Mucosa of descending colon (tissue), 3 donors: ENCODE measurements at regions not wholly inside any gene's neighbourhood (a gene's known extent, or its start where the extent isn't known, plus 50 kb on each side); places are given as distances from the start of the nearest gene placed in this dataset.

Experiments
- ATAC-seq: fragments of 200-7000 bp; cut with Tn5 transposase; one replicate; pipeline ENCODE4 v1.9.1; 2020; ENCODE audit warnings: mild to moderate bottlenecking, moderate library complexity
- DNase-seq, 3 donors: peaks; one replicate each; pipeline ENCODE4 v3.0.0-alpha.2; 2020
- H3K36me3 ChIP-seq: fragments of 200-600 bp; one replicate; pipeline ENCODE4 v1.8.0; 2021; ENCODE audit warnings: low read depth, mild to moderate bottlenecking
- H3K4me1 ChIP-seq: fragments of 200-600 bp; one replicate; pipeline ENCODE4 v1.8.0; 2021; ENCODE audit warnings: low read depth, mild to moderate bottlenecking
- H3K4me3 ChIP-seq: fragments of 200-600 bp; one replicate; pipeline ENCODE4 v1.8.0; 2021; ENCODE audit warnings: mild to moderate bottlenecking
- H3K9me3 ChIP-seq: fragments of 200-600 bp; one replicate; pipeline ENCODE4 v1.8.0; 2021; ENCODE audit warnings: mild to moderate bottlenecking
- intact Hi-C, 2 donors: fragments of 100-400 bp; cut with DNase I in 1 of 2; cut with micrococcal nuclease in 1 of 2; formaldehyde crosslinking; loops; one replicate each; pipeline versions ENCODE4 v1.11.0 to v1.11.1; 2022; cut with DNase I, micrococcal nuclease
- TF ChIP-seq, protein P1 (sequence below): fragments of 200-600 bp; IDR thresholded peaks from one replicate; pipeline ENCODE4 v1.8.0; 2022; ENCODE audit warnings: antibody characterized with exemption, mild to moderate bottlenecking
- donor health status: DM: no; HTN: no; CAD: no; lungs with moderate emphysema.
- donor health status: DM: no; HTN: no; CAD: no.
- donor health status: DM: no; HTN: yes; CAD: no.

DNA sequence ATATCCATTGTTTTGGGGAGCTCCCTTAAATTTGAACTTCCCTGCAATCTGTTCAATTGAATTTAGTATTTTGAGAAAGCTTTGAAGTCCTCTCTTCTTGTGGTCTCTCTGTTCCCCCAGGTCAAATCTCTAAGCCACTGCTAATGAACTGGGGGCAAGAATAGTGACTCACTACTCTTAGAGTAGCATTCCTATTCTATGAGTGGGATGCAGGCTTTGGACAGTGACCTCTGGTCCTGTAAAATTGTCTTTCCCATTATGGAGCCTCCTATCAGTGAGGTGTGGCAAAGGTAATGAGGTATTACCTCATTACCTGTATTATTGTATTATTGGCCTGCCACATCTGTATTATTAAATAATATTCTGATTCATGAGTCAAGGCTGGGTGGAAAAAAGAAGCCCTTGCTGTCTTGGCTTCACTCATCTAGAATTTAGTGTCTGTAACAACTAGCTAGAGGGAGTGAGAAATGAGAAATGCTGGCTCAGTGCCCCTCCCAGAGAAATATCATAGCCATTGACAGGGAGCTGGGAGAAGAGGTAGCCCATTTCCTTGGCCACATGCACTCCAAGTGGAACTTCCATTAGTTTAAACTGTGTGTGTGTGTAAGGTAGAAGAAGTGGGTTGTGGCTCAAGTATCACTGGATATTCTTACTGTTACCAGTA lies 393.9 kb upstream of the CTSO start:
- ATAC-seq: no peak
- no peak overlapping the region for H3K4me3 ChIP-seq
- H3K4me1 ChIP-seq: no peaks in the 10 kb centered on the region
- intact Hi-C loops: no loop called here
- TF ChIP-seq, protein P1, sequence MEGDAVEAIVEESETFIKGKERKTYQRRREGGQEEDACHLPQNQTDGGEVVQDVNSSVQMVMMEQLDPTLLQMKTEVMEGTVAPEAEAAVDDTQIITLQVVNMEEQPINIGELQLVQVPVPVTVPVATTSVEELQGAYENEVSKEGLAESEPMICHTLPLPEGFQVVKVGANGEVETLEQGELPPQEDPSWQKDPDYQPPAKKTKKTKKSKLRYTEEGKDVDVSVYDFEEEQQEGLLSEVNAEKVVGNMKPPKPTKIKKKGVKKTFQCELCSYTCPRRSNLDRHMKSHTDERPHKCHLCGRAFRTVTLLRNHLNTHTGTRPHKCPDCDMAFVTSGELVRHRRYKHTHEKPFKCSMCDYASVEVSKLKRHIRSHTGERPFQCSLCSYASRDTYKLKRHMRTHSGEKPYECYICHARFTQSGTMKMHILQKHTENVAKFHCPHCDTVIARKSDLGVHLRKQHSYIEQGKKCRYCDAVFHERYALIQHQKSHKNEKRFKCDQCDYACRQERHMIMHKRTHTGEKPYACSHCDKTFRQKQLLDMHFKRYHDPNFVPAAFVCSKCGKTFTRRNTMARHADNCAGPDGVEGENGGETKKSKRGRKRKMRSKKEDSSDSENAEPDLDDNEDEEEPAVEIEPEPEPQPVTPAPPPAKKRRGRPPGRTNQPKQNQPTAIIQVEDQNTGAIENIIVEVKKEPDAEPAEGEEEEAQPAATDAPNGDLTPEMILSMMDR: no peak
- no peaks in the 10 kb centered on the region for H3K36me3 ChIP-seq
- no peaks in the 10 kb centered on the region for H3K9me3 ChIP-seq
- DNase-seq: no peak

DNA sequence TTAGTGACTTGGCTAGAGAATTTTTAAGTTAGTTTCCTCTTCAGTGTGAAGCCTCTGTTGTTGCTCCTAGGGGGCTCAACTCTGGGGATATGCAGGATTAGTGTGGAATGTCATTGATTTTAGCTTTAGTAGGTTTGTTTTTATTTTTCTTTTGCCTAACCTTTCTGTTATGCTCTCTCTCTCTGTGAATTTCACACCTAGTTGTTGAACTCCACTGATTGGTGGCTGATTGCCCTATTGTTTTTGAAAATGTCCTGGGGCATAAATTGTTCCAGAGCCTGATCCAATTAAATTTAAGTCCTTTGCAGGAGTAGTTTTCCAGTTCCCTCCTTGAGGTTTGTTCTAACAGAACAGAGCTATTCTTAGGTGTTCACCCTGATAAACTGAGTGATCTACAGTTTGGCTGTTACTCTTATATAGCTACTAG lies 393.3 kb upstream of the CTSO start:
- no peak for DNase-seq
- no peaks in the 10 kb centered on the region for H3K4me1 ChIP-seq
- intact Hi-C loops: no loop called here
- H3K9me3 ChIP-seq: no peaks in the 10 kb centered on the region
- TF ChIP-seq, protein P1: no peak
- no peaks in the 10 kb centered on the region for H3K36me3 ChIP-seq
- no peak for ATAC-seq
- H3K4me3 ChIP-seq: no peak overlapping the region

DNA sequence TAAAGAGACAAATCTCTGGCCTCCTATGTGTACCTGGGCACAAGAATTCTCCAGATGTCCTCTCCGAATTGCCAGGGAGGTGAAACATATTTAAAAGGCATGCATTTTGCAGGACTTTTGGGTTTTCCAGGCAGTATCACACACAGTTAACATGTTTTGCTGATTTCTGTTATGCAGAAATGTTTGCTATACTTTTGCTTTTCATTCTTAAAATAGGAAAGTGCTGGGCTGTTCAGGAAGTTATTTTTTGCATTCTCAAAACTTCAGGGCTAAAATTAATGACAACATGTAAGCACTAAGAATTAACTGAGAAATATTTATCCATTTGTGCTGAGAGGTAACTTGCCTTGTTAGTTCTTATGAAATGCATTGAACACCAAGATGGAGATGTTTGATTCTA lies 390.7 kb upstream of the CTSO start:
- Histone ChIP-seq H3K4me3 (no peak overlapping the region), H3K36me3 (no peaks in the 10 kb centered on the region), H3K4me1 (no peaks in the 10 kb centered on the region), H3K9me3 (no peaks in the 10 kb centered on the region)
- TF ChIP-seq, protein P1: no peak
- intact Hi-C loops: no loop called here
- DNase-seq (no peak), ATAC-seq (no peak)

DNA sequence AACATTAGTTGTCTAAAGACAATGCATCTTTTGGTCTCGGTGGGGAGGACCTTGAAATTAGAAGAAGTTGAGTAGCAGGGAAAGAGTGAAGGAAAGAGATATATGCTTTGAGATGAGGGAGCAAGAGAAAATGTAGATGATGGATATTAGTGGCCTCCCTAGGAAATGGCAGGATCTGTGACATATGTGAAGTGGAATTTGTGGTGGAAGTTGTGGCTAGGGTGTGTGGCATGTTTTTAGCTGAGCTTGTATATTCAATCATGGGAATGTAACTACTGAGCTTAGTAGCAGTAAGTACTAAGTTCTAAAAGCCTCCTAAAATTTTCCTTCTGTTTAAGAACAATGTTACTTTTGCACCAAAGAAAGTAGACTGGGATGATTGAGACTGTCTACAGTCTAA lies 382.8 kb upstream of the CTSO start:
- DNase-seq (no peak), ATAC-seq (no peak)
- intact Hi-C loops: no loop called here
- TF ChIP-seq, protein P1: no peak
- H3K4me3 ChIP-seq: no peak overlapping the region
- H3K36me3 ChIP-seq: no peaks in the 10 kb centered on the region
- H3K4me1 ChIP-seq: no peaks in the 10 kb centered on the region
- H3K9me3 ChIP-seq: no peaks in the 10 kb centered on the region

DNA sequence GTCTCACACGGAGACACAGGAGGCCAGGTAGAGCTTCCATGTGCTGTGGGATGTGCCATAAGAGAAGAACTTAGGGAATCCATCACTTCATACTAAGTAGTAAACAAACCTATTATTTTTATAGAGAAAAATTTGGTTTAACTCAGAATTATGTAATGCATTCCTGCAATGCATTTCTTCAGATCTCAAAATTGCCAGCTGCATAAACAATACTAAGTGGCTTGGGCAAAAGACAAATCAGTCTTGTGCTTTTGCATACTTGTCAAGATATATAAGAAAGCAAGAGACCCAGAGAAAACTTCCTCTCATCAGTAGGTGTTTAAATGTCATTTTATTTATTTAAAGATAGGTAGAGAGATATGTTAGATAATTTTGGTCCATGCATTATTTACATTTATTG lies 382.1 kb upstream of the CTSO start:
- H3K9me3 ChIP-seq: no peaks in the 10 kb centered on the region
- ATAC-seq (no peak), DNase-seq (no peak)
- no peak overlapping the region for H3K4me3 ChIP-seq
- intact Hi-C loops: no loop called here
- no peaks in the 10 kb centered on the region for H3K4me1 ChIP-seq
- TF ChIP-seq, protein P1: no peak
- H3K36me3 ChIP-seq: no peaks in the 10 kb centered on the region
